ENCODE measurements at regions not wholly inside any gene's neighbourhood (a gene's known extent, or its start where the extent isn't known, plus 50 kb on each side); places are given as distances from the start of the nearest gene placed in this dataset.
A peak's percentile ranks its signal among the peaks of the same experiment; 100 is the strongest.

- DNase-seq, result no peak
Observed at GRCh38 chr12:114938487-114939210, 254.7 kb upstream of the TBX3 start.

- no peak for DNase-seq
Observed at GRCh38 chr12:114936148-114937079, 252.4 kb upstream of the TBX3 start.

GRCh38 chr12:114935658-114936057 lies 251.7 kb upstream of the TBX3 start:
- no peak for DNase-seq

GRCh38 chr12:114933428-114934160 lies 249.6 kb upstream of the TBX3 start:
- no peak for DNase-seq

GRCh38 chr12:114932806-114933205 lies 248.8 kb upstream of the TBX3 start:
- DNase-seq, result no peak

- no peak for DNase-seq
Observed at GRCh38 chr12:114931025-114931424, 247.1 kb upstream of the TBX3 start.

- DNase-seq, result no peak
Observed at GRCh38 chr12:114926341-114926740, 242.4 kb upstream of the TBX3 start.

- DNase-seq, result no peak
Observed at GRCh38 chr12:114924946-114925475, 241.0 kb upstream of the TBX3 start.

GRCh38 chr12:114921781-114922180 lies 237.8 kb upstream of the TBX3 start:
- DNase-seq, result no peak

- DNase-seq, result no peak
Observed at GRCh38 chr12:114920771-114921554, 237.0 kb upstream of the TBX3 start.

GRCh38 chr12:114919479-114919878 lies 235.5 kb upstream of the TBX3 start:
- DNase-seq, result peak; percentile 49

GRCh38 chr12:114918535-114919233 lies 234.7 kb upstream of the TBX3 start:
- DNase-seq, result no peak

- no peak for DNase-seq
Observed at GRCh38 chr12:114917953-114918352, 234.0 kb upstream of the TBX3 start.

GRCh38 chr12:114917307-114917706 lies 233.3 kb upstream of the TBX3 start:
- no peak for DNase-seq

GRCh38 chr12:114916541-114916940 lies 232.6 kb upstream of the TBX3 start:
- DNase-seq, result no peak

- DNase-seq, result no peak
Observed at GRCh38 chr12:114916124-114916523, 232.1 kb upstream of the TBX3 start.

- DNase-seq, result peak; percentile 75
Observed at GRCh38 chr12:114913871-114914801, 230.2 kb upstream of the TBX3 start.

- no peak for DNase-seq
Observed at GRCh38 chr12:114912811-114913210, 228.8 kb upstream of the TBX3 start.

- no peak for DNase-seq
Observed at GRCh38 chr12:114911196-114911595, 227.2 kb upstream of the TBX3 start.

All from renal pelvis (tissue), 1 donor.